ENCODE measurements at regions not wholly inside any gene's neighbourhood (a gene's known extent, or its start where the extent isn't known, plus 50 kb on each side); places are given as distances from the start of the nearest gene placed in this dataset.

GRCh38 chr9:134215699-134216448 is 51.5 kb upstream of the RNU6ATAC start:
- Histone ChIP-seq H3K9me3 (ENCODE audit: low read length) (no peaks in the 10 kb centered on the region), H3K4me2 (ENCODE audit: low read length) (peak overlapping the region; percentile 64), H2AFZ (ENCODE audit: low read length) (no peak overlapping the region), H3K36me3 (ENCODE audit: insufficient read depth, low read length) (no peaks in the 10 kb centered on the region), H3K4me1 (ENCODE audit: insufficient read depth, low read length, severe bottlenecking) (peaks cover 75% of the 10 kb centered on the region), H3K9ac (ENCODE audit: low read length) (peak overlapping the region; percentile 80), H3K4me3 (ENCODE audit: low read depth, low read length, poor library complexity, severe bottlenecking) (peak overlapping the region; percentile 44), H4K20me1 (ENCODE audit: insufficient read depth, low read length) (no peaks in the 10 kb centered on the region), H3K27ac (ENCODE audit: low read depth, low read length, poor library complexity, severe bottlenecking) (peak overlapping the region; percentile 100), H3K9me2 (ENCODE audit: low read depth, low read length) (no peaks in the 10 kb centered on the region), H3F3A (ENCODE audit: insufficient read depth, low read length) (peaks cover under 1% of the 10 kb centered on the region; the same call in 1 of the 2 replicates), H3K79me2 (ENCODE audit: insufficient read depth, low read length) (no peaks in the 10 kb centered on the region), H3K27me3 (ENCODE audit: insufficient read depth, low read length) (no peaks in the 10 kb centered on the region)
- TF ChIP-seq CTCF (IDR thresholded peaks at IDR 0.05; ENCODE audit: low read length) = no peak
- no peak for TF ChIP-seq EZH2 (IDR thresholded peaks at IDR 0.05; ENCODE audit: borderline replicate concordance, low read length)

- no peak for TF ChIP-seq EZH2 (IDR thresholded peaks at IDR 0.05; ENCODE audit: borderline replicate concordance, low read length)
- no peak for TF ChIP-seq CTCF (IDR thresholded peaks at IDR 0.05; ENCODE audit: low read length)
- peak overlapping the region; percentile 64 for H3K4me2 ChIP-seq (ENCODE audit: low read length)
- H3K9ac ChIP-seq (ENCODE audit: low read length) = peak overlapping the region; percentile 80
- H2AFZ ChIP-seq (ENCODE audit: low read length) = no peak overlapping the region
- H3K9me3 ChIP-seq (ENCODE audit: low read length) = no peaks in the 10 kb centered on the region
- no peaks in the 10 kb centered on the region for H3K79me2 ChIP-seq (ENCODE audit: insufficient read depth, low read length)
- H3K27me3 ChIP-seq (ENCODE audit: insufficient read depth, low read length) = no peaks in the 10 kb centered on the region
- H3K4me1 ChIP-seq (ENCODE audit: insufficient read depth, low read length, severe bottlenecking) = peaks cover 81% of the 10 kb centered on the region
- peaks cover 4% of the 10 kb centered on the region; the same call in 1 of the 2 replicates for H3F3A ChIP-seq (ENCODE audit: insufficient read depth, low read length)
- no peaks in the 10 kb centered on the region for H3K9me2 ChIP-seq (ENCODE audit: low read depth, low read length)
- peak overlapping the region; percentile 100 for H3K27ac ChIP-seq (ENCODE audit: low read depth, low read length, poor library complexity, severe bottlenecking)
- H3K36me3 ChIP-seq (ENCODE audit: insufficient read depth, low read length) = no peaks in the 10 kb centered on the region
- no peaks in the 10 kb centered on the region for H4K20me1 ChIP-seq (ENCODE audit: insufficient read depth, low read length)
- H3K4me3 ChIP-seq (ENCODE audit: low read depth, low read length, poor library complexity, severe bottlenecking) = peak overlapping the region; percentile 44
Observed at GRCh38 chr9:134216449-134216951, 52.1 kb upstream of the RNU6ATAC start.

DNA sequence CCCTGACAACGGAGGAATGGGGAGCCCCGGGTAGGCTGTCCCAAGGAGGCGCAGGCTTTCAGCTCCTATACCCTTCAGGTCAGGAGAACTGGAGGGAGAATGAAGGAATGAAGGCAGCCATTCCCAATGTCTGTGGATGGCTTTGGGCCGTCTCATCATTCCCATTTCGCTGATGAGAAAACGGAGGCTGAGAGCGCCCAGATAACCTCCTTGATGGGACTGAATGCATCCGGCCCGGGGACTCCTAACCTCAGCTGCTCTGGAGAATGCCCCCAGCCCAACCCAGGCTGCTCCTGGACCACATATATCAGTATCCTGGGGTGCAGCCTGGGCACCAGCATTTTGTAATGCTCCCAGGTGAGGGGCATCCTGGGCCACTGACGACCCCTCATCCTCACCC is 52.6 kb upstream of the RNU6ATAC start:
- Histone ChIP-seq H2AFZ (ENCODE audit: low read length) (no peak overlapping the region), H3K9ac (ENCODE audit: low read length) (peak overlapping the region; percentile 80), H4K20me1 (ENCODE audit: insufficient read depth, low read length) (no peaks in the 10 kb centered on the region), H3K27ac (ENCODE audit: low read depth, low read length, poor library complexity, severe bottlenecking) (peak overlapping the region; percentile 100), H3K4me2 (ENCODE audit: low read length) (peak overlapping the region; percentile 64), H3K27me3 (ENCODE audit: insufficient read depth, low read length) (no peaks in the 10 kb centered on the region), H3K4me3 (ENCODE audit: low read depth, low read length, poor library complexity, severe bottlenecking) (peak overlapping the region; percentile 44), H3K9me2 (ENCODE audit: low read depth, low read length) (no peaks in the 10 kb centered on the region), H3K36me3 (ENCODE audit: insufficient read depth, low read length) (no peaks in the 10 kb centered on the region), H3K9me3 (ENCODE audit: low read length) (no peaks in the 10 kb centered on the region), H3K4me1 (ENCODE audit: insufficient read depth, low read length, severe bottlenecking) (peaks cover 86% of the 10 kb centered on the region), H3K79me2 (ENCODE audit: insufficient read depth, low read length) (no peaks in the 10 kb centered on the region), H3F3A (ENCODE audit: insufficient read depth, low read length) (peaks cover 4% of the 10 kb centered on the region; the same call in 1 of the 2 replicates)
- TF ChIP-seq CTCF (IDR thresholded peaks at IDR 0.05; ENCODE audit: low read length) = no peak
- no peak for TF ChIP-seq EZH2 (IDR thresholded peaks at IDR 0.05; ENCODE audit: borderline replicate concordance, low read length)
